GM21737 (cell line): ENCODE measurements at regions not wholly inside any gene's neighbourhood (a gene's known extent, or its start where the extent isn't known, plus 50 kb on each side); places are given as distances from the start of the nearest gene placed in this dataset.
"Not testable (repeated sequence)": the region's sequence is repeated elsewhere in the genome, so short reads cannot be mapped to it uniquely, and the experiment has no call there.

Source experiments
- ATAC-seq: cut with Tn5 transposase; IDR thresholded peaks from one replicate; pipeline ENCODE4 v1.9.1; 2021; ENCODE audit warnings: mild to moderate bottlenecking, moderate library complexity; ENCODE audit not compliant: unreplicated experiment

DNA sequence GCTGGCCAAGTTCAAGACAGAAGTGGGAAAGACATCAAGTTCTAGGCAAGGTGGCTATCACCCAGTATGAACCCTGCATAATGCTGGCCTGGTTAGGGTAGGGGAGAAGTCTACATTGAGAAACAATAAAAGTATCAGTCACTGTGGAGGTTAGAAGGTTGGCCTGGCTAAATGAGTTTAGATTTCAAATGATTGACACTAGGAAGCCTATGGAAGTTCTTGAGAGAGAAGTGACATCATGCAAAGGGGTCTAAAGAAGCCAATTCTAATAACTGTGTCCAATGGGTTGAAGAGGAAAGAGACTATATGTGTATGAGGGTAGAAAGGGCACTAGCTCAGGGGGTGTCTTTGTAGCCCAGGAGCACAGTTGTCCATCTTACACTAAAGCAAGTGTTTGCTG, 98.5 kb upstream of the MBIP start:
- ATAC-seq = no peak

DNA sequence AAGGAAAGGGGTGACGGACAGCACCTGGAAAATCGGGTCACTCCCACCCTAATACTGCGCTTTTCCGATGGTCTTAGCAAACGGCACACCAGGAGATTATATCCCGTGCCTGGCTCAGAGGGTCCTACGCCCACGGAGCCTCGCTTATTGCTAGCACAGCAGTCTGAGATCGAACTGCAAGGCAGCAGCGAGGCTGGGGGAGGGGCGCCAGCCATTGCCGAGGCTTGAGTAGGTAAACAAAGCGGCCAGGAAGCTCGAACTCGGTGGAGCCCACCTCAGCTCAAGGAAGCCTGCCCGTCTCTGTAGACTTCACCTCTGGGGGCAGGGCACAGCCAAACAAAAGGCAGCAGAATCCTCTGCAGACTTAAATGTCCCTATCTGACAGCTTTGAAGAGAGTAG, 91.5 kb upstream of the MBIP start:
- not testable (repeated sequence) for ATAC-seq

DNA sequence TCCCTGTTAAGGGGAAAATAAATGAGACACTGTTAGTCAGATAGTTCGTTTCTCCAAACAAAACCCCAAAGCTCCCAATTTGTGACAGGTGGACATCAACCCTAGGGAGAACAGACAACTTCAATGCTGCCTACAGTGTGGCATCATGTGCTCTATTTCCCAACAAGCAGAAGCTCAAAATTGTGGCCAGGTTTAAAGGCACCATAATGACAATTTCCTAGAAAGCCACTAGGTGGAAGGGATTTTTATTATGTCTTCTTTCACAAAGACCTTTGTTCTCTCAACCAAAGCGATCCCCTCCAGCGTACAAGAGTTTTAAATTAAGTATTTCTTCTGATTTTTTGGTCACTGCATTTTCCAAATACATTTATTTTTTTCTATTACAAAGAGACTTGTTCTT, 88.0 kb upstream of the MBIP start:
- ATAC-seq = no peak

DNA sequence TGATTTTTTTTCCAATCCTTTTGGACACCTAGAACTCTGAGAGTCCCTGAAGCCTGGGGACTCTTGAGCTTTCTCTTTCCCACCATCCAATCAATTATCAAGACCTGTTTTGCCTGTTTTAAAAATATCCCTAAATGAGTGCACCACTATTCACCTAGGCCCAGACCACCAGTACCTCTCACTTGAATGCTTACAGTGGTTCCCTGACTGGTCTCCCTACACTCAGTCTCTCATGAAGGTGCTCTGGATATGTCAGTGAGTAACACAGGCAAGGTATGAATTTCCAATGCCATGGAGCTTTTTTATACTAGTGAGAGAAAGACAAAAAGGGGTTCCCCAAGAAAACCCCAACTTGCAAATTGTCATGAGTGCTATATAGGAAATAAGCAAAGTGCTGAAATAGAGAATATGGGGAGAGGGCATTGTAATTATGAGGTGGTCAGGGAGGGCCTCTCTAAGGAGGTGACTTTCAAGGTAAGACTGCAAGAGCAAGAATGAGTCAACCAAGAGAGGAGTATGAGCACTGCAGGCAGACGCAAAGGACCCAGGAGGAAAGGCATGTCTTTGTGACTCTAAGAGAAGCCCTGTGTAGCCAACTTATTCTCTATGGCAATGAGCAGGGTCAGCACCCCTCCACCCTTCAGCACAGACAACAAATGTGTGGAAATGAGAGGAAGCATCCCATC, 85.3 kb upstream of the MBIP start:
- no peak for ATAC-seq

GRCh38 chr14:36402867-36403266, 82.4 kb upstream of the MBIP start:
- no peak for ATAC-seq

GRCh38 chr14:36398463-36399291, 78.2 kb upstream of the MBIP start:
- no peak for ATAC-seq

DNA sequence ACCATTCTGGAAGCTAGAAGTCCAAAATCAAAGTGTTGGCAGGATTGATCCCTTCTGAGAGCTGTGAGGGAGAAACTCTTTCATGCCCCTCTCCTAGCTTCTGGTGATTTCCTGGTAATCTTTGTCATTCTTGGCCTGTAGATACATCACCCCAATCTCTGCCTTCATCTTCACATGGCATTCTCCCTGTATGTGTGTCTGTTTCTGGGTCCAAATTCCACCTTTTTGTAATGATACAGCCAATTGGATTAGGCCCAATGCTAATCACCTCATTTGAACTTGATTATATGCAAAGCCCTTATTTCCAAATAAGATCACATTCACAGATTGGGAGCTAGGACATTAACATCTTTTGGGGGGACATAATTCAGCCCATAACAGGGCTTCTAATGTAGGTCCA, 76.9 kb upstream of the MBIP start:
- ATAC-seq = no peak

DNA sequence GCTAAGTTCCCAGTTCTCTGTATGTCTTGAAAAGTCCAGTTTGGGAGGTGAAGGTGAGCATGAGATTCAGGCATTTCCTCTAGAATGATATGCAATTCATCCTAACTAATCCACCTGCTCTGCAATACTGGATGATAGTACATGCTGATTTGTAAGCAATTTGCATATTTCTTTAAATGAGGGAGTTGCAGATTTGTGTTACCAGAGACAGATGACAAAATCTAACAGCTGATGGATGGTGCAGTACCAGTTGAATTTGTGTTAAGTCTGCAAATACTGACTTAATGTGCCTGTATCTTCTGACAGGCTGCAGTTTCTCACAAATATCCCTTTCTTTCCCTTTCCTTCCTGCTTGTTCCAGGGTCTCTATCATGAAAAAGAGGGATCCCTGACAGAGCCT, 76.4 kb upstream of the MBIP start:
- ATAC-seq = no peak

- no peak for ATAC-seq
Observed at GRCh38 chr14:36394593-36394992, 74.2 kb upstream of the MBIP start.

DNA sequence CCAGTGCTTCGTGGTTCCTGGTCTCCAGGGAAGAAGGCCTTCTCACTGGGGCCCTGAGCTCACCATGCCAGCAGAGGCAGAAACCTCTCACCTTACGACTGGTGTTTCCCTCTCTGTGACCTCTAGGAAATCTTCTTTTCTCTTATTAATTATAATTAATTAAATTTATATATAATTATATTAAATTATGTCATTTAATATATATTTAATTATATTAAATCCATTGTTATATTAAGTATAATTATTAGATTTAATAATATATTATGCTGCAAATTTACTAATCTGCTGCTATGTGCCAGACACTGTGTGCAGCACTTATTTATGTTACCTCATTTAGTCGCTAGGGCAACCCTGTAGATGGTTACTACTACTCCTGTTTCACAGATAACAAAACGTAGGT, 70.3 kb upstream of the MBIP start:
- ATAC-seq = no peak

- ATAC-seq = no peak
Observed at GRCh38 chr14:36383767-36384431, 63.5 kb upstream of the MBIP start.

DNA sequence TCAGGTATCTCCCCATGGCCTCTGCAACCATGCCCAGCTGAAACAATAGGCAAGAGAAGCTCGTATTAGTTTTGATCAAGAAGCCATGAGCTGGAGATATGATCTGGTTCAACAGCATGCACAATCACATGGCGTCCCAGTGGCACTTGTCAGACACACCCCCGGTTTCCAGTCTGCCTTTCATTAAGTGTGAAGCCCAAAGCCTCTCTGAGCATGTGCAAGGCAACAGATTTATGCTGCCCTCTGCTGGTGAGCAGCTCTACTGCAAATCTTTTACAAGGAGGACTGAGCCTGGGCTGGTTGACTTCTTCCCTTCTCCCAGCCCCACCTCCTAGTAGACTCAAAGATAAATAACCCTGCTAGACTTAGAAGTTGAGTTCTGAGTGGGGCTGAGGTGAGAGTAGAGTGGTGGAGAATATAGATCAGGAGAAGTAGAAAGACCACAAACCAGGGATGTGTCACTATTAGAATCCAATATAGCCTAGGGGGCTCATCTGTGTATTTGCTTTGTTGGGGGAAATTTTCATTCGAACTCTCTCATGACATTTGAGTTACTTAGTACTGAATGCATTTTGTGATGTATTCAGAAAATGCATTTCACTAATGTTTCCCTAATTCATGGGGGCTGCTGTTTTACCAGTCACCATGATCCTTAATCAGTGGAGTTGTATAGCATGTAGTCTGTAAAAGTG, 53.7 kb upstream of the MBIP start:
- ATAC-seq = peak; percentile 86
